ENCODE measurements at regions not wholly inside any gene's neighbourhood (a gene's known extent, or its start where the extent isn't known, plus 50 kb on each side); places are given as distances from the start of the nearest gene placed in this dataset.

- no CpG with 5 or more reads among the region's 8 CpGs for WGBS, 2 experiments (ENCODE audit: extremely low coverage in 2 of 2, insufficient read length in 1 of 2)
- intact Hi-C loops (cut with micrococcal nuclease), result no loop called here
- Histone ChIP-seq H2AK9ac (replicated peaks; ENCODE audit: low read depth, low read length, poor library complexity) (no peak overlapping the region), H3K9ac (ENCODE audit: low read depth, low read length) (no peak overlapping the region), H3K4me1 (ENCODE audit: control insufficient read depth, insufficient read depth, low read length) (peaks cover 4% of the 10 kb centered on the region; the same call in 1 of the 2 replicates), H3K56ac (ENCODE audit: extremely low read depth, insufficient read depth, low read length) (no peak overlapping the region), H3K4me3 (ENCODE audit: insufficient read depth, low read depth, low read length) (no peak overlapping the region), H3K23ac (ENCODE audit: low read depth, low read length) (no peak overlapping the region), H4K8ac (ENCODE audit: low read depth in 2 of 2, low read length in 2 of 2) (no peak overlapping the region), H3K4me2 (ENCODE audit: low read depth, low read length) (no peak overlapping the region), H2BK5ac (ENCODE audit: low read depth, low read length, poor library complexity, severe bottlenecking) (no peak overlapping the region), H3K36me3 (ENCODE audit: control insufficient read depth, insufficient read depth, low read length) (no peaks in the 10 kb centered on the region), H3K4ac (ENCODE audit: low read depth, low read length) (no peak overlapping the region), H3K27me3 (ENCODE audit: control insufficient read depth, insufficient read depth, low read length) (peaks cover 11% of the 10 kb centered on the region), H2BK20ac (ENCODE audit: low read depth, low read length) (no peak overlapping the region), H4K91ac (ENCODE audit: insufficient read depth, low read depth, low read length) (no peak overlapping the region), H3K9me1 (ENCODE audit: insufficient read depth, low read length) (no peaks in the 10 kb centered on the region), H2AFZ (replicated peaks; ENCODE audit: low read length, poor library complexity) (no peak overlapping the region), H3K27ac (ENCODE audit: insufficient read depth, low read length) (no peak overlapping the region), H3K14ac (replicated peaks; ENCODE audit: low read depth, low read length) (no peak overlapping the region), H2BK120ac (ENCODE audit: low read depth, low read length) (no peak overlapping the region), H2AK5ac (ENCODE audit: low read depth, low read length) (no peak overlapping the region), H2BK15ac (ENCODE audit: low read depth, low read length) (no peak overlapping the region), H4K20me1 (ENCODE audit: insufficient read depth, low read length) (no peaks in the 10 kb centered on the region), H3K9me3 (ENCODE audit: control insufficient read depth, insufficient read depth, low read length) (no peaks in the 10 kb centered on the region), H3K18ac (ENCODE audit: low read depth, low read length) (no peak overlapping the region), H3K79me1 (ENCODE audit: low read depth in 1 of 2, low read length in 2 of 2) (no peaks in the 10 kb centered on the region), H4K5ac (ENCODE audit: low read depth, low read length) (no peak overlapping the region)
- TF ChIP-seq POLR2A (IDR thresholded peaks at IDR 0.05; ENCODE audit: low read depth, low read length) (no peak), ELK1 (IDR thresholded peaks at IDR 0.05; ENCODE audit: borderline replicate concordance, low read depth, low read length) (no peak), SMC3 (IDR thresholded peaks at IDR 0.05; ENCODE audit: low read depth, low read length) (no peak), NFE2L2 (IDR thresholded peaks at IDR 0.05; ENCODE audit: low read depth, low read length) (no peak), MXI1 (IDR thresholded peaks at IDR 0.05; ENCODE audit: borderline replicate concordance, low read depth, low read length) (no peak), RFX5 (IDR thresholded peaks at IDR 0.05; ENCODE audit: low read depth, low read length) (no peak), MAZ (IDR thresholded peaks at IDR 0.05; ENCODE audit: borderline replicate concordance, low read depth, low read length) (no peak), RAD21 (IDR thresholded peaks at IDR 0.05; ENCODE audit: low read length) (no peak), BHLHE40 (IDR thresholded peaks at IDR 0.05; ENCODE audit: low read depth, low read length) (no peak), CHD1 (IDR thresholded peaks at IDR 0.05; ENCODE audit: low read depth, low read length) (no peak), RCOR1 (IDR thresholded peaks at IDR 0.05; ENCODE audit: insufficient replicate concordance, low read length) (no peak), FOS (IDR thresholded peaks at IDR 0.05; ENCODE audit: low read depth, low read length) (no peak)
- TF ChIP-seq, protein P1, sequence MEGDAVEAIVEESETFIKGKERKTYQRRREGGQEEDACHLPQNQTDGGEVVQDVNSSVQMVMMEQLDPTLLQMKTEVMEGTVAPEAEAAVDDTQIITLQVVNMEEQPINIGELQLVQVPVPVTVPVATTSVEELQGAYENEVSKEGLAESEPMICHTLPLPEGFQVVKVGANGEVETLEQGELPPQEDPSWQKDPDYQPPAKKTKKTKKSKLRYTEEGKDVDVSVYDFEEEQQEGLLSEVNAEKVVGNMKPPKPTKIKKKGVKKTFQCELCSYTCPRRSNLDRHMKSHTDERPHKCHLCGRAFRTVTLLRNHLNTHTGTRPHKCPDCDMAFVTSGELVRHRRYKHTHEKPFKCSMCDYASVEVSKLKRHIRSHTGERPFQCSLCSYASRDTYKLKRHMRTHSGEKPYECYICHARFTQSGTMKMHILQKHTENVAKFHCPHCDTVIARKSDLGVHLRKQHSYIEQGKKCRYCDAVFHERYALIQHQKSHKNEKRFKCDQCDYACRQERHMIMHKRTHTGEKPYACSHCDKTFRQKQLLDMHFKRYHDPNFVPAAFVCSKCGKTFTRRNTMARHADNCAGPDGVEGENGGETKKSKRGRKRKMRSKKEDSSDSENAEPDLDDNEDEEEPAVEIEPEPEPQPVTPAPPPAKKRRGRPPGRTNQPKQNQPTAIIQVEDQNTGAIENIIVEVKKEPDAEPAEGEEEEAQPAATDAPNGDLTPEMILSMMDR (conservative IDR thresholded peaks at IDR 0.05; ENCODE audit: low read depth, low read length), result no peak
- TF ChIP-seq, protein P2, sequence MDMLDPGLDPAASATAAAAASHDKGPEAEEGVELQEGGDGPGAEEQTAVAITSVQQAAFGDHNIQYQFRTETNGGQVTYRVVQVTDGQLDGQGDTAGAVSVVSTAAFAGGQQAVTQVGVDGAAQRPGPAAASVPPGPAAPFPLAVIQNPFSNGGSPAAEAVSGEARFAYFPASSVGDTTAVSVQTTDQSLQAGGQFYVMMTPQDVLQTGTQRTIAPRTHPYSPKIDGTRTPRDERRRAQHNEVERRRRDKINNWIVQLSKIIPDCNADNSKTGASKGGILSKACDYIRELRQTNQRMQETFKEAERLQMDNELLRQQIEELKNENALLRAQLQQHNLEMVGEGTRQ (IDR thresholded peaks at IDR 0.05; ENCODE audit: low read depth, low read length), result no peak
- ChIA-PET POLR2A (ENCODE audit: unreplicated experiment) (no interaction called here), CTCF (no interaction called here)
- dilution Hi-C loops (cut with HindIII; ENCODE audit: low sequenced_read_pairs, unreplicated experiment), result no loop called here
- no peak for ATAC-seq (ENCODE audit: low read depth)
- no peak for DNase-seq
- no TSS peak for BruUV-seq (replicated peaks)
- in situ Hi-C loops (cut with MboI; ENCODE audit: low sequenced_read_pairs), result no loop called here
Observed at GRCh38 chr15:70329179-70329578, 231.5 kb upstream of the TLE3 start.
